ENCODE measurements at regions not wholly inside any gene's neighbourhood (a gene's known extent, or its start where the extent isn't known, plus 50 kb on each side); places are given as distances from the start of the nearest gene placed in this dataset.

DNA sequence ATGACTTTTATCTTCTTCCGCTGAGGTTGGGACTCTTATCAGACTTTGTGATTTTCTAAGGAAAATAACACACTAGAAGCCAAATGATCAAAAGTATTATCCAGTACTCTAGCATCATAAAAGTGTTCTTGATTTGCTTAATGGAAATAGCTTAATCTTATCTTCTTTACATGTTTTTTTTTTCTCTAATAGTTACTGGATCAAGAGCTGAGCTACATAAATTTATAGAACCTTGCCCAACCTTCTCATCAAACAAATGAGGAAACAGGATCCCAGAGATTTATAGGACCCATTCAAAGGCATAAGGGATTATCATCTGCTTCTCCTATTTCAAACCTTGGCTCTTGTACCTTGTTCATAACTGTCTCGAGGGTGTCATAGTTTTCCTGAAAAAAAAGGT is 68.3 kb upstream of the WDR17 start:
- H3K9me1 ChIP-seq (replicated peaks; ENCODE audit: control insufficient read depth, extremely low read depth, insufficient read depth, low read length) = no peaks in the 10 kb centered on the region
- no TSS peak for BruUV-seq (replicated peaks)
- H3K27ac ChIP-seq (ENCODE audit: insufficient read depth, low read depth, low read length) = no peak overlapping the region
- peaks cover 2 to 4% of the 10 kb centered on the region in 2 experiments for H3K27me3 ChIP-seq (ENCODE audit: control insufficient read depth in 2 of 2, insufficient read depth in 2 of 2, low read length in 2 of 2)
- no peaks in the 10 kb centered on the region for H3K79me2 ChIP-seq (ENCODE audit: control insufficient read depth, insufficient read depth, low read length)
- no peak for DNase-seq (ENCODE audit: low read depth, low spot score)
- no peak overlapping the region for H3K4me3 ChIP-seq (replicated peaks in 1 of 3; ENCODE audit: insufficient read depth in 1 of 3, low read depth in 1 of 3, low read length in 3 of 3)
- dilution Hi-C loops (cut with MboI; ENCODE audit: extremely low pct_ligation_motif_present, low sequenced_read_pairs) (no loop called here), intact Hi-C loops (cut with micrococcal nuclease) (loop anchor here (10.0 kb wide), 1 partner anchor 972 kb away; no protein-coding TSS in a partner anchor)
- H3K9me3 ChIP-seq (replicated peaks; ENCODE audit: control insufficient read depth, insufficient read depth, low read length) = no peaks in the 10 kb centered on the region
- no peak overlapping the region for H3K9ac ChIP-seq (replicated peaks; ENCODE audit: extremely low read depth, insufficient read depth, low read length)
- no peaks in the 10 kb centered on the region for H4K20me1 ChIP-seq (replicated peaks; ENCODE audit: control insufficient read depth, extremely low read depth, insufficient read depth, low read length)
- no peaks in the 10 kb centered on the region for H3K36me3 ChIP-seq (ENCODE audit: control insufficient read depth in 2 of 2, extremely low read depth in 1 of 2, insufficient read depth in 2 of 2, low read length in 2 of 2)
- TF ChIP-seq EZH2 (IDR thresholded peaks at IDR 0.05; ENCODE audit: borderline replicate concordance, low read depth, low read length, severe bottlenecking) (no peak), JUN (IDR thresholded peaks at IDR 0.05; ENCODE audit: borderline replicate concordance, insufficient read depth, insufficient read length, low read depth) (no peak), POLR2A (IDR thresholded peaks at IDR 0.05; ENCODE audit: low read depth, low read length) (no peak), FOS (IDR thresholded peaks at IDR 0.05; ENCODE audit: borderline replicate concordance, insufficient read depth, low read length) (no peak)
- TF ChIP-seq, protein P1, sequence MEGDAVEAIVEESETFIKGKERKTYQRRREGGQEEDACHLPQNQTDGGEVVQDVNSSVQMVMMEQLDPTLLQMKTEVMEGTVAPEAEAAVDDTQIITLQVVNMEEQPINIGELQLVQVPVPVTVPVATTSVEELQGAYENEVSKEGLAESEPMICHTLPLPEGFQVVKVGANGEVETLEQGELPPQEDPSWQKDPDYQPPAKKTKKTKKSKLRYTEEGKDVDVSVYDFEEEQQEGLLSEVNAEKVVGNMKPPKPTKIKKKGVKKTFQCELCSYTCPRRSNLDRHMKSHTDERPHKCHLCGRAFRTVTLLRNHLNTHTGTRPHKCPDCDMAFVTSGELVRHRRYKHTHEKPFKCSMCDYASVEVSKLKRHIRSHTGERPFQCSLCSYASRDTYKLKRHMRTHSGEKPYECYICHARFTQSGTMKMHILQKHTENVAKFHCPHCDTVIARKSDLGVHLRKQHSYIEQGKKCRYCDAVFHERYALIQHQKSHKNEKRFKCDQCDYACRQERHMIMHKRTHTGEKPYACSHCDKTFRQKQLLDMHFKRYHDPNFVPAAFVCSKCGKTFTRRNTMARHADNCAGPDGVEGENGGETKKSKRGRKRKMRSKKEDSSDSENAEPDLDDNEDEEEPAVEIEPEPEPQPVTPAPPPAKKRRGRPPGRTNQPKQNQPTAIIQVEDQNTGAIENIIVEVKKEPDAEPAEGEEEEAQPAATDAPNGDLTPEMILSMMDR (IDR thresholded peaks at IDR 0.05; ENCODE audit: extremely low read depth in 1 of 2, insufficient read depth in 1 of 2, low read depth in 1 of 2, low read length in 2 of 2) = no peak
- FAIRE-seq = no peak
- POLR2A ChIA-PET = no interaction called here
- H3K4me1 ChIP-seq (ENCODE audit: control insufficient read depth, extremely low read depth, insufficient read depth, low read length) = no peaks in the 10 kb centered on the region
- no peak overlapping the region for H2AFZ ChIP-seq (ENCODE audit: low read depth, low read length)
- CTCF ChIA-PET = no interaction called here
- H3K4me2 ChIP-seq (ENCODE audit: insufficient read depth, low read length) = no peak overlapping the region

DNA sequence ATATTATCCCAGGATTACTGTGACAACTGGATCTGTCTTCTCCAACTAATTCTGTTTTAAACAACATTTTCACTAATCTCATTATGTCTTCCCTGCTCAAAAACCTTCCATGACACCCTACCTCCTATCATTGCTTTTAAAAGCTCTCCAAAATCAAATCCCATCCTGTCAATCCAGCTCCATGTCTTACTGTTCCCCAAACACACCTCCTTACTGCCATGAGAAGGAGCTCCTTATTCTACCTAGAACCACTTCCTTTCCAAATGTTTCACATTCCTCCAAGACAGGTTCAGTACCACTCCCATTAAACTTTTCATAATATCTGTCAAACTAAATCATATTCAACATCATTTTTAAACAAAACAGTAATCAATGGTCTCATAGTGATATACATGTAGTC is 66.9 kb upstream of the WDR17 start:
- DNase-seq (ENCODE audit: low read depth, low spot score) = no peak
- Histone ChIP-seq H3K36me3 (ENCODE audit: control insufficient read depth in 2 of 2, extremely low read depth in 1 of 2, insufficient read depth in 2 of 2, low read length in 2 of 2) (no peaks in the 10 kb centered on the region), H3K4me2 (ENCODE audit: insufficient read depth, low read length) (no peak overlapping the region), H4K20me1 (replicated peaks; ENCODE audit: control insufficient read depth, extremely low read depth, insufficient read depth, low read length) (no peaks in the 10 kb centered on the region), H3K4me3 (replicated peaks in 1 of 3; ENCODE audit: insufficient read depth in 1 of 3, low read depth in 1 of 3, low read length in 3 of 3) (no peak overlapping the region), H3K9me3 (replicated peaks; ENCODE audit: control insufficient read depth, insufficient read depth, low read length) (no peaks in the 10 kb centered on the region), H2AFZ (ENCODE audit: low read depth, low read length) (no peak overlapping the region), H3K27me3 (ENCODE audit: control insufficient read depth in 2 of 2, insufficient read depth in 2 of 2, low read length in 2 of 2) (peaks cover 2 to 7% of the 10 kb centered on the region in 2 experiments), H3K9ac (replicated peaks; ENCODE audit: extremely low read depth, insufficient read depth, low read length) (no peak overlapping the region), H3K9me1 (replicated peaks; ENCODE audit: control insufficient read depth, extremely low read depth, insufficient read depth, low read length) (no peaks in the 10 kb centered on the region), H3K27ac (ENCODE audit: insufficient read depth, low read depth, low read length) (no peak overlapping the region), H3K79me2 (ENCODE audit: control insufficient read depth, insufficient read depth, low read length) (no peaks in the 10 kb centered on the region), H3K4me1 (ENCODE audit: control insufficient read depth, extremely low read depth, insufficient read depth, low read length) (no peaks in the 10 kb centered on the region)
- dilution Hi-C loops (cut with MboI; ENCODE audit: extremely low pct_ligation_motif_present, low sequenced_read_pairs) = no loop called here
- ChIA-PET POLR2A (no interaction called here), CTCF (no interaction called here)
- FAIRE-seq = no peak
- no TSS peak for BruUV-seq (replicated peaks)
- intact Hi-C loops (cut with micrococcal nuclease) = loop anchor here (10.0 kb wide), 1 partner anchor 974 kb away; no protein-coding TSS in a partner anchor
- no peak for TF ChIP-seq JUN (IDR thresholded peaks at IDR 0.05; ENCODE audit: borderline replicate concordance, insufficient read depth, insufficient read length, low read depth)
- TF ChIP-seq EZH2 (IDR thresholded peaks at IDR 0.05; ENCODE audit: borderline replicate concordance, low read depth, low read length, severe bottlenecking) = no peak
- no peak for TF ChIP-seq POLR2A (IDR thresholded peaks at IDR 0.05; ENCODE audit: low read depth, low read length)
- no peak for TF ChIP-seq GATA2 (IDR thresholded peaks at IDR 0.05; ENCODE audit: insufficient read depth, insufficient read length, low read depth, low read length)
- no peak for TF ChIP-seq FOS (IDR thresholded peaks at IDR 0.05; ENCODE audit: borderline replicate concordance, insufficient read depth, low read length)
- TF ChIP-seq, protein P1 (IDR thresholded peaks at IDR 0.05; ENCODE audit: extremely low read depth in 1 of 2, insufficient read depth in 1 of 2, low read depth in 1 of 2, low read length in 2 of 2) = no peak
- TF ChIP-seq POLR2AphosphoS5 (IDR thresholded peaks at IDR 0.05; ENCODE audit: insufficient read depth, low read depth, low read length) = no peak
- no peak for TF ChIP-seq MYC (IDR thresholded peaks at IDR 0.05; ENCODE audit: low read depth, low read length)
- TF ChIP-seq, protein P2, sequence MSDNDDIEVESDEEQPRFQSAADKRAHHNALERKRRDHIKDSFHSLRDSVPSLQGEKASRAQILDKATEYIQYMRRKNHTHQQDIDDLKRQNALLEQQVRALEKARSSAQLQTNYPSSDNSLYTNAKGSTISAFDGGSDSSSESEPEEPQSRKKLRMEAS (IDR thresholded peaks at IDR 0.05; ENCODE audit: insufficient read depth, insufficient read length) = no peak
